Esophagus squamous epithelium (tissue), 5 donors: ENCODE measurements at regions not wholly inside any gene's neighbourhood (a gene's known extent, or its start where the extent isn't known, plus 50 kb on each side); places are given as distances from the start of the nearest gene placed in this dataset.
"Not testable (repeated sequence)": the region's sequence is repeated elsewhere in the genome, so short reads cannot be mapped to it uniquely, and the experiment has no call there.

ENCODE experiments used
- DNase-seq: peaks from one replicate; lab custom pipeline; 2025; lab: John Stamatoyannopoulos, UW
- H3K27ac ChIP-seq, 4 donors: fragments of 200-600 bp; sonication (generic); one replicate each; pipeline ENCODE4 v1.5.1; 2016 to 2019; ENCODE audit warnings: mild to moderate bottlenecking in 1 of 4
- H3K27me3 ChIP-seq, 4 donors: fragments of 200-600 bp; sonication (generic); 1 replicate in 3 of 4; 2 replicates in 1 of 4; pipeline versions ENCODE4 v1.5.1 to v1.6.0; 2017 to 2021; ENCODE audit warnings: antibody characterized with exemption in 1 of 4
- H3K36me3 ChIP-seq, 3 donors: fragments of 200-600 bp; sonication (generic); one replicate each; pipeline ENCODE4 v1.5.1; 2016 to 2019
- H3K4me1 ChIP-seq, 3 donors: fragments of 200-600 bp; sonication (generic); one replicate each; pipeline ENCODE4 v1.5.1; 2017 to 2019
- H3K4me3 ChIP-seq, 4 donors: fragments of 200-600 bp; sonication (generic); 1 replicate in 3 of 4; 2 replicates in 1 of 4; pipeline ENCODE4 v1.5.1; 2016 to 2019; ENCODE audit warnings: mild to moderate bottlenecking in 2 of 4, moderate library complexity in 1 of 4
- H3K9me3 ChIP-seq, 3 donors: fragments of 200-600 bp; sonication (generic); one replicate each; pipeline ENCODE4 v1.5.1; 2016 to 2019
- CTCF ChIP-seq, 6 experiments: fragments of 450-650 bp in 4 of 6; fragments of 200-600 bp in 2 of 6; sonication (generic) in 2 of 6; IDR thresholded peaks; one replicate each; pipeline ENCODE4 v1.5.1; 2016 to 2019; ENCODE audit warnings: antibody characterized with exemption in 6 of 6, mild to moderate bottlenecking in 4 of 6, moderate library complexity in 4 of 6
- POLR2A ChIP-seq, 4 donors: fragments of 450-650 bp; IDR thresholded peaks; one replicate each; pipeline ENCODE4 v1.6.1; 2017; ENCODE audit warnings: antibody characterized with exemption in 4 of 4, mild to moderate bottlenecking in 4 of 4, moderate library complexity in 3 of 4
- WGBS, 2 donors: methylation state at CpG; one replicate each; pipeline ENCODE4 v1.1.5; 2018; 5-methylcytosine and 5-hydroxymethylcytosine counted together
- intact Hi-C: fragments of 100-400 bp; cut with DNase I; formaldehyde crosslinking; loops from one replicate; pipeline ENCODE4 v1.15.0; 2022
- donor health status: DM: yes; HTN: yes; CAD: no.

GRCh38 chr21:17279663-17280062 lies 233.2 kb upstream of the CXADR start:
- Histone ChIP-seq H3K4me1 (no peaks in the 10 kb centered on the region), H3K4me3 (no peak overlapping the region), H3K9me3 (peaks cover 0 to 18% (median 0%) of the 10 kb centered on the region in 3 donors), H3K36me3 (no peaks in the 10 kb centered on the region), H3K27ac (no peak overlapping the region), H3K27me3 (no peaks in the 10 kb centered on the region)
- DNase-seq: no peak
- TF ChIP-seq POLR2A (IDR thresholded peaks at IDR 0.05) (no peak), CTCF (IDR thresholded peaks at IDR 0.05) (no peak)
- 43 to 78% methylated on average over 1 of the region's 3 CpGs for whole genome bisulfite sequencing, 2 donors
- intact Hi-C loops: no loop called here

DNA sequence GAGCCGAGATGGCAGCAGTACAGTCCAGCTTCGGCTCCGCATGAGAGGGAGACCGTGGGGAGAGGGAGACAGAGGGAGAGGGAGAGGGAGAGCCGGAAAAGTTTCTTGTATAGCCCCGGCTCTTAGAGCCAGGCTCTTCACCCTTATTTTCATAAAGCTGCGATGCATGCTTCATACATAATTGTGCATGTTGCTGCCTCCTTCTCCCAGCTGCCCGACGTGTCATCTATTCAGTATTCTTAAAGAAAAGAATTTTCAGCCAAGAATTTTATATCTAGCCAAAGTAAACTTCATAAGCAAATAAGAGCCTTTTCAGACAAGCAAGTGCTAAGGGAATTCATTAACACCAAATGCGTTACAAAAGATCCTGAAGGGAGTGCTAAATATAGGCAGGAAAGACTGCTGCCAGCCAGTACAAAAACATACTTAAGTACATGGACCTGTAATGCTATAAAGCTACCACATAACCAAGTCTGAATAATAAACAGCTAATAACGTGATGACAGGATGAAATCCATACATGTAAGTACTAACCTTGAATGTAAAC lies 219.8 kb upstream of the CXADR start:
- H3K4me1 ChIP-seq, DNase-seq, intact Hi-C loops, H3K27me3 ChIP-seq, H3K36me3 ChIP-seq: not testable (repeated sequence)
- Histone ChIP-seq H3K4me3 (peak overlapping the region in 1 of 4 donors; percentile 16), H3K27ac (peak overlapping the region in 1 of 4 donors; percentile 36), H3K9me3 (peaks cover 0 to 29% (median 10%) of the 10 kb centered on the region in 3 donors)
- 32 to 49% methylated on average over 7 to 11 of the region's 11 CpGs for WGBS, 2 donors

DNA sequence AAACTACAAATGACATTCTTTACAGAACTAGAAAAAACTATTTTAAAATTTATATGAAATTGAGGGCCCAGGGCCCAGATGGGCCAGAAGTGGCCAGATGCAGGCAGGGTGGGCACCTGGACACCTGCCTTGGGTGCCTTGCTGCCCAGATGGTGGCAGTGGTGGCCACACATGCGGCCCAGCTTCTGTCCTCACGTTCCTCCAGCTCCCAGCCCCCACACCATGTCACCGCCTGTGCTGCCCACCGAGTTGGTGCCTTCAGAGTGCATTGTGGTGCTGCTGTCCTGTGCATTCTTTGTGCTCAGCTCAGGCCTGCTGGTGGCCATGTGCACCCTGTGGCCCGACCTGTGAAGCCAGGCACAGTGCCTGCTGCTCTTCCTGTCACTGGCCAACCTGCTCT lies 216.8 kb upstream of the CXADR start:
- no peak overlapping the region for H3K27ac ChIP-seq
- no peak for TF ChIP-seq CTCF (IDR thresholded peaks at IDR 0.05)
- TF ChIP-seq POLR2A (IDR thresholded peaks at IDR 0.05): no peak
- no peaks in the 10 kb centered on the region for H3K27me3 ChIP-seq
- DNase-seq: no peak
- no peak overlapping the region for H3K4me3 ChIP-seq
- peaks cover 0 to 32% (median 10%) of the 10 kb centered on the region in 3 donors for H3K9me3 ChIP-seq
- WGBS, 2 donors: 90 to 91% methylated on average over 4 to 5 of the region's 5 CpGs
- peaks cover 0 to 9% (median 0%) of the 10 kb centered on the region in 3 donors for H3K4me1 ChIP-seq
- no peaks in the 10 kb centered on the region for H3K36me3 ChIP-seq
- intact Hi-C loops: no loop called here

- intact Hi-C loops, H3K36me3 ChIP-seq, H3K4me1 ChIP-seq, H3K27ac ChIP-seq, DNase-seq, H3K27me3 ChIP-seq, H3K4me3 ChIP-seq: not testable (repeated sequence)
- WGBS, 2 donors: 63 to 90% methylated on average over 1 of the region's 1 CpG
- H3K9me3 ChIP-seq: peaks cover 0 to 26% (median 10%) of the 10 kb centered on the region in 3 donors
These were observed 213.3 kb upstream of the CXADR start for GRCh38 chr21:17299576-17299975.

DNA sequence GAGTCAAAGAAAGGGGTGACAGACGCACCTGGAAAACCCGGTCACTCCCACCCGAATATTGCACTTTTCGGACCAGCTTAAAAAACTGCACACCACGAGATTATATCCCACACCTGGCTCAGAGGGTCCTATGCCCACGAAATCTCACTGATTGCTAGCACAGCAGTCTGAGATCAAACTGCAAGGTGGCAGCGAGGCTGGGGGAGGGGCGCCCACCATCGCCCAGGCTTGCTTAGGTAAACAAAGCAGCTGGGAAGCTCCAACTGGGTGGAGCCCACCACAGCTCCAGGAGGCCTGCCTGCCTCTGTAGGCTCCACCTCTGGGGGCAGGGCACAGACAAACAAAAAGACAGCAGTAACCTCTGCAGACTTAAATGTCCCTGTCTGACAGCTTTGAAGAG lies 185.1 kb upstream of the CXADR start:
- H3K27ac ChIP-seq, intact Hi-C loops, H3K4me3 ChIP-seq, H3K4me1 ChIP-seq, H3K27me3 ChIP-seq, H3K36me3 ChIP-seq, H3K9me3 ChIP-seq, DNase-seq: not testable (repeated sequence)
- WGBS, 2 donors: 91 to 93% methylated on average over 4 of the region's 9 CpGs

GRCh38 chr21:17334484-17334883 lies 178.4 kb upstream of the CXADR start:
- Histone ChIP-seq H3K36me3 (no peaks in the 10 kb centered on the region), H3K4me1 (peaks cover 0 to 12% (median 0%) of the 10 kb centered on the region in 3 donors), H3K9me3 (no peaks in the 10 kb centered on the region), H3K4me3 (no peak overlapping the region), H3K27me3 (no peaks in the 10 kb centered on the region), H3K27ac (no peak overlapping the region)
- DNase-seq: no peak
- 22 to 41% methylated on average over 3 of the region's 3 CpGs for WGBS, 2 donors
- TF ChIP-seq POLR2A (IDR thresholded peaks at IDR 0.05) (no peak), CTCF (IDR thresholded peaks at IDR 0.05) (no peak)
- intact Hi-C loops: no loop called here

DNA sequence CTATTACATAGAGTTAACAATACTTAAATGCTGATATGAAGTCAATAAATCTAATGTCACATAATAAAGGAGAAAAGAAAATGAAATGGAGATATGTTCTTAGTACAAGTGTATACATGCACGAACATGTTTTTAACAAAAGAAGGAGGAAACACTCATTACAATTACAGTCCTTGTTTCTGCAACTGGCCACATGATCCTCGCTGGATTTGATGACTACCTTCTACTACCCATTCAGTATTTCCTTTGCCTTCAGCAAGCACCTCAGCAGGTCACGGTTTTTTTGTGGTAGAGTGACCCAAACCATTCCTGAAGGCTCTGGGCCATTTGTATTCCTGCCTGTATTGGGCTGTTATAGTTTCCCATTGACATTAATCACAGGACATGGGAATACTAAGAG lies 172.8 kb upstream of the CXADR start:
- H3K9me3 ChIP-seq: peaks cover 0 to 6% (median 3%) of the 10 kb centered on the region in 3 donors
- TF ChIP-seq POLR2A (IDR thresholded peaks at IDR 0.05) (no peak), CTCF (IDR thresholded peaks at IDR 0.05) (no peak)
- DNase-seq: no peak
- intact Hi-C loops: no loop called here
- no peak overlapping the region for H3K27ac ChIP-seq
- no peaks in the 10 kb centered on the region for H3K27me3 ChIP-seq
- H3K4me1 ChIP-seq: no peaks in the 10 kb centered on the region
- 37 to 63% methylated on average over 3 of the region's 3 CpGs for WGBS, 2 donors
- no peak overlapping the region for H3K4me3 ChIP-seq
- H3K36me3 ChIP-seq: no peaks in the 10 kb centered on the region
